ES-I3 (cell line): ENCODE measurements at regions not wholly inside any gene's neighbourhood (a gene's known extent, or its start where the extent isn't known, plus 50 kb on each side); places are given as distances from the start of the nearest gene placed in this dataset.

Source experiments
- H3K36me3 ChIP-seq: 2 replicates; pipeline ENCODE4 v1.6.1; 2013; ENCODE audit warnings: mild to moderate bottlenecking, low read length, control low read depth, moderate library complexity; ENCODE audit not compliant: insufficient read depth
- H3K4me1 ChIP-seq: 2 replicates; pipeline ENCODE4 v1.6.1; 2013; ENCODE audit warnings: mild to moderate bottlenecking, control low read depth, low read length; ENCODE audit not compliant: insufficient read depth
- H3K9ac ChIP-seq: 2 replicates; pipeline ENCODE4 v1.6.1; 2013; ENCODE audit warnings: low read depth, mild to moderate bottlenecking, low read length, moderate library complexity
- H3K9me3 ChIP-seq: 2 replicates; pipeline ENCODE4 v1.6.1; 2013; ENCODE audit warnings: mild to moderate bottlenecking, low read length, moderate library complexity; ENCODE audit not compliant: control insufficient read depth, insufficient read depth

DNA sequence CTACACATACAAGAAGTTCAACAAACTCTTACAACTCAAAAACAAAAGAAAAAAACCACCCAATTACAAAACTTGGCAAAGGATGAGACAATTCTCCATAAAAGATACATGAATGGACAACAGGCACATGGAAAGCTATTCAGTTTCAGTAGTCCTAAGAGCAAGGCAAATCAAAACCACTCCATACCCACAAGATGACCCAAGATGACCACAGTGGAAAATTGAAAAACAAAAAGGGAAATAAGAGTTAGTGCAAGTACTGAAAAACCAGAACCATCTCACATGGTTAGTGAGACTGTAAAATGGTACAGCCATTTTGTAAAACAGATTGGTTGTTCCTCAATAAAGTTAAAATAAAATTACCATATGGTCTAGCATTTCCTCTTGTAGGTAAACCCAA is 287.1 kb upstream of the CDH9 start:
- Histone ChIP-seq H3K9ac (no peak overlapping the region), H3K36me3 (no peaks in the 10 kb centered on the region), H3K4me1 (no peaks in the 10 kb centered on the region), H3K9me3 (no peaks in the 10 kb centered on the region)

DNA sequence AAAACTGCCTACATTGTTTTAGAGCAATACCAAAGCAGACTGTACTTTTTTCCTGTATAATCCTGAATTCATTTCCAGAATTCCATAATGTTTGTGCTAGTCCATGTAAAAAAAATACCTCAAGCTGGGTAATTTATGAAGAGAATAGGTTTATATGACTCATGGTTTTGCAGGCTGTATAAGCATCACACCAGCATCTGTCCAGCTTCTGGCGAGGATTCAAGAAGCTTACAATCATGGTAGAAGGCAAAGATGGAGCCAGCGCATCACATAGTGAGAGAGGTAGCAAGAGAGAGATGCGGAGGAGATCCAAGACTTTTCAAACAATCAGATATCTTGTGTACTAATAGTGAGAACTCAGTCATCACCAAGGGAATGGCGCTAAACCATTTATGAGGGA is 280.3 kb upstream of the CDH9 start:
- H3K9ac ChIP-seq: no peak overlapping the region
- no peaks in the 10 kb centered on the region for H3K36me3 ChIP-seq
- H3K4me1 ChIP-seq: peaks cover 9% of the 10 kb centered on the region; the same call in 1 of the 2 replicates
- no peaks in the 10 kb centered on the region for H3K9me3 ChIP-seq

DNA sequence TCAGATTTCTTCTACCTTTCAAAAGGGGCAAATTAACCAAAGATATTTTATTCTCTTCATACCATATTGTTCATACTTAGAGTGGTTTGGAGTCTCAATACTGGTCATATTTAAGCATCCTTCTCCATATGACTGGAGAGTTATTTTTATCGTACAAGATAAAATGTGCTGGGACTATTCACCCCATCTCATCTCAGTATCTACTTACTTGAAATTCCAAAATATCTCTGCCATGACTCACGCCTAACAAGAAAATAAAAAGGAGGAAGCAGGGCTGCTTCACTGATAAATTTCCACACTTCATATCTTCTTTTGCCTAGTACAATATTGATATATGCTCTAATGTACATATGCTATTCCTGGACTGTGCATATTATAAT is 277.9 kb upstream of the CDH9 start:
- H3K9me3 ChIP-seq: no peaks in the 10 kb centered on the region
- peaks cover 25% of the 10 kb centered on the region for H3K4me1 ChIP-seq
- H3K9ac ChIP-seq: no peak overlapping the region
- H3K36me3 ChIP-seq: no peaks in the 10 kb centered on the region

DNA sequence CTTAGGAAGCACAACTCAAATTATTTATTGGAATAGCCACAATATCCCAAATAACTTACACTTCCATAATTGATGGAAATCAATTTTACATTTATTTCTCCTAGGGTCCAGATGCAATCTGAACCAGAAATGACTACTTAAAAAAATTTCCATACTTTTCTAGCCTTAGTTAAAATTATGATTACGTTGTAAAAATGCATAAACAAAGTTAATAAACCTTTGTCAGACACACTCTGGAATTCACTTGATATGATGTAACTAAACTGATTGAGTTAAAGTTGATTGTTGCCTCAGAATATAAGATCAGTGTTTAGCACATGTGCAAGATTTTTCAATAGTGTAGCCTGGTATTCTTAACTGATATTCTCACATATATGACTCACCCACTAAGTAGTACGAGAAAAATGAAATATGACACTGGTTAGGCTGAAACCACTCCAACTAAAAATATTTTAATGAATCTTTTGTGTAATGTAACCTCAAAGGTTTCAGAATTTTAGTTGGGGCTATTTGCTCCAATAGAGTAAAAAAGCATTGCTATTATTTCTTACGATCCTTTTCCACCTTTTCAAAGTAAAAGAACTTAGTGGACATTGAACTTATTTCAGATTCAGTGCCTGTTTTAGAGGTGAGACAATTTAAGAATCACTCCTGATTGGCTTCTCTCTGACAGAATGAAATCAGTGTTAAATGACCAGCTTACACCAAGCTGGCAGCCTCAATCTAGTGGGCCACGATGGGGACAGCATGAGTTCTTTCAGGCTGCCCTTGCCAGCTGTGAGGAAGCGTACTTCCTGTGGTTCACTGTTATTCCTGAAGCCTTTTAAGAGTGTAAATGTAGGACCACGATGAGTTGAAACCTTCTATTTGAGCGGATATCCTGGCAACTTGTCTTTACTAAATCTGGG is 277.2 kb upstream of the CDH9 start:
- H3K4me1 ChIP-seq: peaks cover 25% of the 10 kb centered on the region
- H3K9ac ChIP-seq: no peak overlapping the region
- H3K9me3 ChIP-seq: no peaks in the 10 kb centered on the region
- H3K36me3 ChIP-seq: no peaks in the 10 kb centered on the region

DNA sequence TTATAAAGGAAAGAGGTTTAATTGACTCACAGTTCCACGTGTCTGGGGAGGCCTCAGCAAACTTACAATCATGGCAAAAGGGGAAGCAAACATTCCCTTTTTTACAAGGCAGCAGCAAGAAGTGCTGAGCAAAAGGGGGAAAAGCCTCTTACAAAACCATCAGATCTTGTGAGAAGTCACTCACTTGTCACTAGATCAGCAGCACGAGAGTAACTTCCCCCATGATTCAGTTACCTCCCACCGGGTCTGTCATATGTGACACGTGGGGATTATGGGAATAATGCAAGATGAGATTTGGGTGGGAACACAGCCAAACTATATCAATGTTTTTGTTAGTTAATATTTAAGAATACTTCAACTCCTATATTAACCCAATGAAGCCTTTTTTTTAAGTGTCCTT is 275.2 kb upstream of the CDH9 start:
- H3K9ac ChIP-seq: no peak overlapping the region
- H3K9me3 ChIP-seq: no peaks in the 10 kb centered on the region
- peaks cover 25% of the 10 kb centered on the region for H3K4me1 ChIP-seq
- no peaks in the 10 kb centered on the region for H3K36me3 ChIP-seq

DNA sequence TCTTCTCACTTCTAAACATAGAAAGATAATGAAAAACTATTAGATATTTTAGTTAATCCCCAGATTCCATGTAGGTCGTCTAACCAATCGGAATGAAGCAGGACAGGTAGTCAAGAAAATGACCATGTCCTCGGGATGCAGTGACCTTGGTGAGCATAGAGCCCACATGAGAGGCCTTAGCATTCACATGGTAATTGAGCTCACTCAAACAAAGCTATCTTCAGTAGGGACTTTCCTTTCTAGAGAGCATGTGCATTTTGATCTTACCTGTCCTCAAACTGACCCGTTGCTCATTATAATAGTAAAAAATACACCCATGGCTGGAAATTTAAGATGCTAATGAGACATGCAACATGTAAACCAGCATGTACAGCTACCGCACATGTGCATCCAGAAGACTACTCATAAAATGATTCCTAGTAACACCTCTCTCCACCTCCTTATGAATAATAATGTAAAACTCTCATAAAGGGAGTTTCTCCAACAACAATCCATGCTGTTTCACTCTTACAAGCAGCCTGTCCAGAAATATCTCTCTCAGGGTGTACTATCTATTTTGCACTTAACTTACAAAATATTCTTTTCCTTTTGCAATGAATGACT is 274.0 kb upstream of the CDH9 start:
- no peaks in the 10 kb centered on the region for H3K36me3 ChIP-seq
- H3K9me3 ChIP-seq: no peaks in the 10 kb centered on the region
- H3K4me1 ChIP-seq: peaks cover 25% of the 10 kb centered on the region
- no peak overlapping the region for H3K9ac ChIP-seq

DNA sequence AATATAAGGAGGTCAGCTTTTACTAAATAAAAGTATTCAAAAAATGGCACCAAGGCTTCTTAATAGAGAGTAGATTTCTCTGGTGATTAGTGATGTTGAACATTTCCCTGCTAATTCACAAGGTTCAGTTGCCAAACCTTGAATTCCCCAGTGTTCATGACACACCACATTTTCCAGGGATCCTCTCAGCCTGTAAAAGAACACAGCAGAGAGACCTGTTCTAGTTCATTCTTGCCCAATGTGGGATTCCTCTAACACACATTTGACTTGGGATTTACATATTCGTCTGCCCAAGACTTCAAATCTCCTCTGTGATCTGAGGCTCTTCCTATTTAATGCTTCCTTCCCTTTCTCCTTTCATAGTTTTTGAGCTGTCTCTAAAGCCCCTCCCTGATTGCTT is 273.2 kb upstream of the CDH9 start:
- H3K36me3 ChIP-seq: no peaks in the 10 kb centered on the region
- H3K9me3 ChIP-seq: no peaks in the 10 kb centered on the region
- peaks cover 25% of the 10 kb centered on the region for H3K4me1 ChIP-seq
- H3K9ac ChIP-seq: no peak overlapping the region

DNA sequence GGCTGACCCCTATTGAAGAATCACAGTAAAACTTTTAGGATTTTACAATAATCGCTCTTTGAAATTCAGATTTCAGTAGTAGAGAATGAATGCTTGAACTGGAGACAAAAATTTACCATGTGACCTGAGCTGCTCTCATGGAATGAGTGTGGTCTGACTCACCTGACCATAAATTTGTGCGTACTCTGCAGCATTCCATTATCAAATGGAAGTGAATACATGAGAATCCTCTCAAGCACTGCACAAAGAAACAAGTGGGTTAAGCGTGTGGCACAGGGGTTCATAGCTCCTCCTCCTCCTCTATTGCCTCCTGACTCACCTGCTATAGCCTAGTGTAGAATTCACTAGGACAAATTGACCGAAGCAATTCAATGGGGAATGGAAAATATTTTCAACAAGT is 269.8 kb upstream of the CDH9 start:
- Histone ChIP-seq H3K36me3 (no peaks in the 10 kb centered on the region), H3K9me3 (no peaks in the 10 kb centered on the region), H3K9ac (no peak overlapping the region), H3K4me1 (peaks cover 17% of the 10 kb centered on the region)

DNA sequence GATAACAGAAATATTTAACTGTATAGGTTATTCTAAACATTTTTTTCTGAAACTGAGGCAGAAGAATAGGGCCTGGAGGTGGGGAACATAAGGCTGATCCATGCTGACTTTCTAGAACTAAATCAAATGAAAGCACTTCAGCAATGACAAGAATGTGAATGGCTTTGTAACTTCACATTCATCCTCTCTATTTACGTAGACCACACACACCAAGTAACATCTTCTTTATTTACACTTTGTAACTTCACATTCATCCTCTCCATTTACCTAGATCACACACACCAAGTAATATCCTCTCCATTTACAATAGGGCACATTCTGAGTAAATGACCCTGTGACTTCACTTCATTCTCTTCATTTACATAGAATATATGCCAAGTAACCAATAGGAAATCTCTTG is 251.8 kb upstream of the CDH9 start:
- H3K9ac ChIP-seq: no peak overlapping the region
- no peaks in the 10 kb centered on the region for H3K4me1 ChIP-seq
- H3K36me3 ChIP-seq: no peaks in the 10 kb centered on the region
- H3K9me3 ChIP-seq: peaks cover 20% of the 10 kb centered on the region

DNA sequence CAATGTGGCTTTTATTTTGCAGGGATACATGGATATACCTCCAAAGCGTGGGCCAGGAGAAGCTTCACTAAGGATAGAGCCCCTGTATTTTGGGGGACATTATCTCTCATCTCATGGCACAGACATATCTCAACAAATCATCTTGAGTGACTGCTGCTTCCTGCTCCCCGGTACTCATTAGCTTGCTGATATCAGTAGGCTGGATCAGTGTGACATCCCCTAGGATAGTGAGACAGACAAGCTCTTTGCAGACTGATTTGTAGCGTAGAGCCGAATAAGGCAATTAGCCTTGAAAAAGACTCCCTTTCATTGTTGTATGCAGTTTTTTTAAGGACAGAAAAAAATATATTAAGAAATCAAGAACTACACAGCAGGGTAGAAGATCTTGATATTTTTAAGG is 237.7 kb upstream of the CDH9 start:
- H3K9ac ChIP-seq: no peak overlapping the region
- H3K9me3 ChIP-seq: no peaks in the 10 kb centered on the region
- H3K36me3 ChIP-seq: no peaks in the 10 kb centered on the region
- no peaks in the 10 kb centered on the region; the same call in 1 of the 2 replicates for H3K4me1 ChIP-seq

DNA sequence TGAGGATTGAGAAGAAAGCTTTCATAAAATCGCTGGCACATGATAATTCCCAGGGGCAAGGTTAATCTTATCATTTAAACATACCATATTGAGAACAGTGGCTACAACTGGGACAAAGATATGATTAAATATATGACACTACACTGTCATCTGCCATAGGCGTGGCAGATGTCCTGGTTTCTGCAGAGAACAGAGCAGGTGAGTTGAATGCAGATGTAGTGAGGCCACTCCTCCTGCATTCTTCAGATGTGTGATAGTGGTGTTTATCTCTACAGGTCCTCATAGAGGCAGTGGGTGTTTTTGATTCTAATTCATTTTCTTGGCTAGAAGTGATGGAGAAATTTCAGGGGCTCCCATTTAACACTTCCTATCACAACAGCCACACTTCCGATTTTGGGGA is 237.0 kb upstream of the CDH9 start:
- Histone ChIP-seq H3K36me3 (no peaks in the 10 kb centered on the region), H3K9ac (no peak overlapping the region), H3K4me1 (no peaks in the 10 kb centered on the region; the same call in 1 of the 2 replicates), H3K9me3 (no peaks in the 10 kb centered on the region)

DNA sequence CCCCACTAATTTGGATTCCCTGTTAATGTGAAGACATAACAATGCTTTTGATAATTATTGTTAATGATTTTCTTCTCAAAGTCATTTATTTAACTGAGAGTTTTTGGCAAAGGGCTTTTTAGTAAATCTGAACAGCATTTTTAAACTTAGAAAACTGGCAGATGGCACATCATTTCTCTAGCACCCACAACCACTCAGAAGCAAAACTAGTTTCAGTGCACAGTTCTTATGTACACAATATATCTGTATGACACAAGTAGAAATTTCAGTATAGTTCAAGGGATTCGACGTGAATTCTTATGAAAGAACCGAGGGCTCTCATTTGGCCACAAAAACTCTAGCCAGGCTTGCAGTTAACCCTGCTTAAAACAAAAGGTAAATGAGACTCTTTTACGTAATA is 231.4 kb upstream of the CDH9 start:
- H3K9me3 ChIP-seq: no peaks in the 10 kb centered on the region; the same call in 1 of the 2 replicates
- H3K9ac ChIP-seq: no peak overlapping the region
- no peaks in the 10 kb centered on the region for H3K36me3 ChIP-seq
- H3K4me1 ChIP-seq: no peaks in the 10 kb centered on the region

DNA sequence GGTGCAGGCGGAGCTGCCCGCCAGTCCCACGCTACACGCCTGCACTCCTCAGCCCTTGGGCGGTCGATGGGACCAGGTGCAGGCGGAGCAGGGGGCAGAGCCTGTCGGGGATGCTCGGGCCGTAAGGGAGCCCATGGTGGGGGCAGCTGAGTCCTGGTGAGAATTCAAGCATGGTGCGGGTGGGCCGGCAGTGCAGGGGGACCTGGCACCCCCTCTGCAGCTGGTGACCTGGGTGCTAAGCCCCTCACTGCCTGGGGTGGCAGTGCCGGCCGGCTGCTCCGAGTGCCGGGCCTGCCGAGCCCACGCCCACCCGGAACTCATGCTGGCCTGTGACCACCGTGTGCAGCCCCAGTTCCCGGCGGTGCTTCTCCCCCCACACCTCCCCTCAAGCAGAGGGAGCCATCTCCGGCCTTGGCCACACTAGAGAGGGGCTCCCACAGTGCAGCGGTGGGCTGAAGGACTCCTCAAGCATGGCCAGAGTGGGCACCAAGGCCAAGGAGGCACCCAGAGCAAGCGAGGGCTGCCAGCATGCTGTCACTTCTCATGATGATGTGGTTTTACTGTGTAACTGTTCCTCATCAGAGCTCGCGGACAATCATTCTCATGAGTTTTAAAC is 228.9 kb upstream of the CDH9 start:
- H3K9me3 ChIP-seq: peaks cover 8% of the 10 kb centered on the region; the same call in 1 of the 2 replicates
- no peak overlapping the region for H3K9ac ChIP-seq
- H3K4me1 ChIP-seq: no peaks in the 10 kb centered on the region
- H3K36me3 ChIP-seq: no peaks in the 10 kb centered on the region

DNA sequence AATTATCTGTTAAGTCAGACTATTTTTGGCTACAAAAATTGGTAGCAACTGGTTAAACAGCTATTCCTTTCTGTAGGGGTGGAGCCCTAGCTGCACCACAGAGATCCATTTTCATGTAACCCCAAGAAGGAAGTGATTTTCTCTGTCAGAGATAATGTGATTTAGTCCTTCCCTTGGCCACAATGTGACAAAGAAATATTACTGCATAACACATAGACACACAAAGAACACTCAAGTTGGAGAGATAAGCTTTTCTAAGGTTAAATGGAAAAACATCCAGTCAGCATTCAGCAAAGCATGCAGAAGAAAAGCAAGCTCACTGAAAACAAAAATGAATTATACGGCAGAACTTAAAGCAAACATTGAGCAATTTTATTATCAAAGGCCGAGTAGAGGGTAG is 227.8 kb upstream of the CDH9 start:
- Histone ChIP-seq H3K36me3 (no peaks in the 10 kb centered on the region), H3K9me3 (peaks cover 8% of the 10 kb centered on the region; the same call in 1 of the 2 replicates), H3K9ac (no peak overlapping the region), H3K4me1 (no peaks in the 10 kb centered on the region)

DNA sequence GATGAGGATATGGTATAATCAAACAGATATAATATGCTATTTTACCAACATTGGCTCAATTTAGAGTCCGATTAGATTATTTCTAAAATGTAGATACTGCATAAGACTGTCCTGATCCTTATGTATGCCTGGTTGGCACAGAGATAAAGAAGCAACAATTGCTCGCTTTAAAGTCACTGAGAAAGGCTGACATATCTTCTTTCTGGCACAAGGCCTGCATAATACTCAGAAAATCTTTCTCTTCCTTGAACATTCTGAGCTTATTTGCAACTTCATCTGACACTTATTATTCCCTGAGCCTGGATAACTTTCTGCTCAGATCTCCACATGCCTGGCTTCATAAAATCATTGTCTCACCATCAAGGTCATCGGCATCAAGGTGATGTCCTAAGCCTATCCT is 219.3 kb upstream of the CDH9 start:
- Histone ChIP-seq H3K4me1 (no peaks in the 10 kb centered on the region), H3K9me3 (no peaks in the 10 kb centered on the region), H3K9ac (no peak overlapping the region), H3K36me3 (no peaks in the 10 kb centered on the region)
